ENCODE measurements at regions not wholly inside any gene's neighbourhood (a gene's known extent, or its start where the extent isn't known, plus 50 kb on each side); places are given as distances from the start of the nearest gene placed in this dataset.

DNA sequence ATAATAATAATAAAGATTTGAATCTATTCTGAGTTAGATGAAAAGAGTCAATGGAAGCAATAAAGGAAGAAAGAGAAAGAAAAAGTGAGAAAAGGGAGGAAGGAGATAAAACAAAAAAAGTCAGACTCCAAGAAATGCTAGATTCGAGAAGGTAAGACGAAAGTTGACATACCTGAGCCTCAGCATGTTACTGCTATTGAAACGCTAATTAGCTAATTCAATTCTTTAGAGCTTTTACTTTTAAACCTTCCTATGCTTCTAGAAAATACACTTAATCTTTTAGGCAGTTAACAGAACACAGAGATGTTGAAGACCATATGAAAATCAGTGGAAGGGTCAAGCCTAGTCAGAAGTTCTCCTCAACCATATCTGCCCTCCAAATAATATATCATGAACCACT is 337.2 kb upstream of the ROBO2 start:
- Histone ChIP-seq H3K27ac (no peak overlapping the region), H3K27me3 (replicated peaks) (no peaks in the 10 kb centered on the region), H3K36me3 (no peaks in the 10 kb centered on the region), H3K4me3 (no peak overlapping the region), H3K9me3 (replicated peaks) (no peaks in the 10 kb centered on the region), H3K4me1 (replicated peaks) (no peaks in the 10 kb centered on the region)
- no peak for DNase-seq (ENCODE audit: low read depth in 1 of 2, low spot score in 2 of 2)

DNA sequence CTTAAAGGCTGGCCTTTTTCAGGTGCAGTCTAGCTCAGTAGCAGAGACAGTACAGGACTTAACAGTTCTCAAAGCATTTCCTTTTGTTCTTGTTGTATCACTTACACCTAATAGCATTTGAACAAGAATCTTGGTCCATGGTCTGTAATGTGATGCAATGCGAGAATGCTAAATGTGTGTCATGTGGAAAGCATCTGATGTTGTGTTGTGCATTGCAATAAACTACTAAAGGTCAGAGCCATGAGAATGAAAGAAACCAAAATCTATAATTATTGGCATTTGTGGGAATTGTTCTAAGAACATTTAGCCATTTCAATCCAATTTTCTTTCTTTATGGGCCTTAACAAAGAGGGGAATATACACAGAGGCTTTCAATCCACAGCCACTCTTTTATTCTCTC is 324.5 kb upstream of the ROBO2 start:
- H3K9me3 ChIP-seq (replicated peaks) = no peaks in the 10 kb centered on the region
- no peak for DNase-seq (ENCODE audit: low read depth in 1 of 2, low spot score in 2 of 2)
- H3K36me3 ChIP-seq = no peaks in the 10 kb centered on the region
- H3K4me3 ChIP-seq = no peak overlapping the region
- no peaks in the 10 kb centered on the region for H3K27me3 ChIP-seq (replicated peaks)
- H3K27ac ChIP-seq = no peak overlapping the region
- no peaks in the 10 kb centered on the region for H3K4me1 ChIP-seq (replicated peaks)

DNA sequence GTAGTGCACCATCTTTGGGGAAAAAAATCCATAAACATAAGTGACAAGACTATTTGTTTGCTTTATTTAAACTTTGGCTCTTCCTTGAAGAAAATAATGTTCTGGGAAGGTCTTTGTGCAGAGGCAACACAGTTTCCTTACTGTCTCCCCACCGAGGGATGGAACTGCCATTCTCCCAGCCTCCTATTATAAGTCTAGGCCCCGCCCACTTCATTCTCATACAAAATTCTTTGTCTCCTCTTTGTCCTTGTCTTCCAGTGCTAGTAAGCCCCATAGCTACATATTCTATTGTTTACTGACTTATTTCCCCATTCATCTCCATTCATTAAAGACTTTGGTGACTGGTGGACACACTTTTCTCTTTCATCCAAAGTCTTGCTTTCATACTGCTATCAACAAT is 316.5 kb upstream of the ROBO2 start:
- Histone ChIP-seq H3K9me3 (replicated peaks) (no peaks in the 10 kb centered on the region), H3K4me1 (replicated peaks) (no peaks in the 10 kb centered on the region), H3K27me3 (replicated peaks) (no peaks in the 10 kb centered on the region), H3K27ac (no peak overlapping the region), H3K4me3 (no peak overlapping the region), H3K36me3 (no peaks in the 10 kb centered on the region)
- no peak for DNase-seq (ENCODE audit: low read depth in 1 of 2, low spot score in 2 of 2)

DNA sequence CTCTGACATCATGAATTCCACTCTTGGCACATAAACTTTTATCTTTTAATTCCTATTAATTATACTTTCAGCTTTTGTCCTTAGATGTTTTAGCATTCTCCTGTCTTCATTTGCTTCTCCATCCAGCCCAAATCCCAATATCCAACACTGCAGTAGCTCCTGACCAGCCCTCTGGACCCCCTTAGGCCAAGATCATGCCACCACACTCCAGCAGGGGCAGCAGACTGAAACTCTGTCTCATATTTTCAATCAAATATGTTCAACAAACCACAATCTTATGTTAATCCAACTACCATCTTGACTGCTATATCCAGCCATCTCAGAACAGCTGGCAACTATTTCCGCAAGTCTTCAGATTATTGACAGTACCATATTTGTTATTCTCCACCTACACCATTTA is 315.8 kb upstream of the ROBO2 start:
- no peak overlapping the region for H3K27ac ChIP-seq
- H3K27me3 ChIP-seq (replicated peaks) = no peaks in the 10 kb centered on the region
- DNase-seq (ENCODE audit: low read depth in 1 of 2, low spot score in 2 of 2) = no peak

DNA sequence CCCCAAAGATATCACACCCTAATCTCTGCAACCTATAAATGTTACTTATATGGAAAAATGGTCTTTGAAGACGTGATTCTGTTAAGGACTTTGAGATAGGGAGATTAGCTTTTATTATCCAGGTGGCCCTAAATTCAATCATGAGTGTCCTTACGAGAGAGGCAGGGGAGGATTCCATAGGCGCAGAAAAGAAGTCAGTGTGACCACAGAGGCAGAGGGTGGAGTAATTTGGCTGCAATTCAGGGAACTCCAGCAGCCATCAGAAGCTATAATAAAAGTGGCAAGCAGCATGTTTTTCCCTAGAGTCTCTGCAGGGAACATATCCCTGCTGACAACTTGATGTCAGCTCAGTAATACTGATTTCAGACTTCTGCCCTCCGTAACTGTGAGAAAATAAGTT is 315.2 kb upstream of the ROBO2 start:
- no peak for DNase-seq (ENCODE audit: low read depth in 1 of 2, low spot score in 2 of 2)
- Histone ChIP-seq H3K4me3 (no peak overlapping the region), H3K9me3 (replicated peaks) (no peaks in the 10 kb centered on the region), H3K36me3 (no peaks in the 10 kb centered on the region), H3K27ac (no peak overlapping the region), H3K4me1 (replicated peaks) (no peaks in the 10 kb centered on the region), H3K27me3 (replicated peaks) (no peaks in the 10 kb centered on the region)

More for the DNA sequence above, 315.8 kb upstream of the ROBO2 start:
- no peaks in the 10 kb centered on the region for H3K9me3 ChIP-seq (replicated peaks)
- H3K4me3 ChIP-seq = no peak overlapping the region
- H3K4me1 ChIP-seq (replicated peaks) = no peaks in the 10 kb centered on the region
- no peaks in the 10 kb centered on the region for H3K36me3 ChIP-seq

DNA sequence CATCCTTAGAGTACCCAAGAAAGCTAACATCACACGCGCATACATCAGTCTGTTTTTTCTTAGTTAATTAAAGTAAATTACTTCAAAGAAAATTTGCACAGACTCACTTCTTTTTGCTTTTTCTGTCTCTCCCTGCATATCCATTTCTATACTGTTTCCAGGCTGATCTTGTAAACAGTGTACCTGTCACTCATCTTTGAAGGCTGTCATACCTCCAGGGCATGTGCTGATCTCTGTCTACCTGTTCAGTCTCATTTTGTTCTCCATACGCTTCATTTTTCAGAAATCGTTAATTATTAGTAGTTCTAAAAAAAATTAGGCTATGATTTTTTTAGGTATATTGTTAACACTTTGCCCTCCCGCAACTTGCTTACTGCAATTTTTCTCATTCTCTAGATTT is 313.9 kb upstream of the ROBO2 start:
- DNase-seq (ENCODE audit: low read depth in 1 of 2, low spot score in 2 of 2) = no peak
- no peaks in the 10 kb centered on the region for H3K36me3 ChIP-seq

DNA sequence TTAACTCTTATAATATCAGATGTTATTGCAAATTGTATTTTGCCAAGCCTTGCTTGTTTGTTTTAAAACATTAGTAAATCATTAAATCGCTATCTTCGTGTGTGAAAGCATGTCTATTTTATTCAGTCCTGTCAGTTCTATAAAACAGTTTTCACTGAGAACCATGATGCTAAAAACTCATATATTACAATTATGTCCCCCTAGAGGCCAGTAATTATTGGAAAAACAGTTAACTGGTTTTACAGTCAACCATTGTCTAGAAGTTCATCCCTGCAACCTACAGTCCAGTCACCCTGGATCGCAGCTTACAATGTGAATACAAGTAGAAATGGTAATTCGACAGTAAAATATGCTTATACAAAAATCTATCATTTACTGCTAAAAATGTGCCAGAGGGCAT is 311.5 kb upstream of the ROBO2 start:
- Histone ChIP-seq H3K4me3 (no peak overlapping the region), H3K9me3 (replicated peaks) (no peaks in the 10 kb centered on the region), H3K27me3 (replicated peaks) (no peaks in the 10 kb centered on the region), H3K4me1 (replicated peaks) (no peaks in the 10 kb centered on the region), H3K36me3 (no peaks in the 10 kb centered on the region), H3K27ac (no peak overlapping the region)
- no peak for DNase-seq (ENCODE audit: low read depth in 1 of 2, low spot score in 2 of 2)

More for the DNA sequence above, 313.9 kb upstream of the ROBO2 start:
- H3K27ac ChIP-seq = no peak overlapping the region
- H3K4me3 ChIP-seq = no peak overlapping the region
- no peaks in the 10 kb centered on the region for H3K27me3 ChIP-seq (replicated peaks)
- H3K4me1 ChIP-seq (replicated peaks) = no peaks in the 10 kb centered on the region
- no peaks in the 10 kb centered on the region for H3K9me3 ChIP-seq (replicated peaks)

DNA sequence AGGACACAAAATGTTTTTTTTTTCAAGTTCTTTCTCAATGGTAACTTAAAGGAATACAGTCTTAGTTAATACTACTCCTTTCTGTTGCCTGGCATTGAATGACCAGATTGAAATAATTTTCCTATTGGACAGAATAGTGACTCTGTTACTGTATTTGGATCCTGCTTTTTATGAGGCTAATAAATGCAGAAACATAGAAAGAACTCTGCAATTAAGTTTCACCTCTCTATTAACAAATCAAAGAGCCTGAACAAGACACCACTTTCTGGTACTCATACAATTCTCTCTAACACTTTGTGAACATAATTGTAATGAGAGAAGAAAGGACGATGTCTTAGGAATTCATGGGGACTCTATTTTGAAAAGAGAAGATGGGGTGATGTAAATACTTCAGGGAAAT is 308.4 kb upstream of the ROBO2 start:
- no peaks in the 10 kb centered on the region for H3K36me3 ChIP-seq
- no peak overlapping the region for H3K27ac ChIP-seq
- no peaks in the 10 kb centered on the region for H3K27me3 ChIP-seq (replicated peaks)
- no peaks in the 10 kb centered on the region for H3K9me3 ChIP-seq (replicated peaks)
- H3K4me1 ChIP-seq (replicated peaks) = no peaks in the 10 kb centered on the region
- H3K4me3 ChIP-seq = no peak overlapping the region
- no peak for DNase-seq (ENCODE audit: low read depth in 1 of 2, low spot score in 2 of 2)

DNA sequence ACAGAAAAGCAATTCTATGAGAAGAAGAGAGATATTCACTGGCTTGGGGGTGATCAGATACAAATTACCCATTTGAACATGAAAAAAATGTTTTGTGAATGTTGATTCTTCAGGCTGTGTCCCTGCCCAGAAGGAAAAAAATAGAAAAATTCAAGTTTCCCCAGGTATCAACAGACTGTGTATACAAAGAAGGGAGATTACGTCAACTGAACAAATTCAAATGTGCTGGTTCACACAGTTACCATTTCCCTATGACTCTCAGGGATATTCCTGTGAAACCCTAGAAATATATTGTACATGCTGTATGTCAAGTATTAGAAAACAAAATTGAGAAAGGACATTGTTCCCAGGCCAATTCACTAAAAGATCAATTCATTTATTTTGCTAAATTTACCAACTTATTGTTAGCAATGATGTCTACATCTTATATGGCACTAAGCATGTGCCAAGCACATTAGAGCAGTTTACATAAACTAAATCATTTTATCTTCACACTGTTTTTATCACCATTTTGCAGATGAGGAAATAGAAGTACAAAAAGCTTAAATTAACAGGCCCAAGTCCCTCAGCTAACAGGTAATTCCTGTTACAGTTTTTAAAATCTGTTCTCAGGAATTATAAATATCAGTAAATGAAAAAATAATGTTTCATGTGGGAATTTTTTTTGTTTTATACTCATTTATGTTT is 306.7 kb upstream of the ROBO2 start:
- no peaks in the 10 kb centered on the region for H3K4me1 ChIP-seq (replicated peaks)
- H3K4me3 ChIP-seq = no peak overlapping the region
- DNase-seq (ENCODE audit: low read depth in 1 of 2, low spot score in 2 of 2) = no peak
- H3K27ac ChIP-seq = no peak overlapping the region
- no peaks in the 10 kb centered on the region for H3K36me3 ChIP-seq
- no peaks in the 10 kb centered on the region for H3K9me3 ChIP-seq (replicated peaks)
- H3K27me3 ChIP-seq (replicated peaks) = no peaks in the 10 kb centered on the region

DNA sequence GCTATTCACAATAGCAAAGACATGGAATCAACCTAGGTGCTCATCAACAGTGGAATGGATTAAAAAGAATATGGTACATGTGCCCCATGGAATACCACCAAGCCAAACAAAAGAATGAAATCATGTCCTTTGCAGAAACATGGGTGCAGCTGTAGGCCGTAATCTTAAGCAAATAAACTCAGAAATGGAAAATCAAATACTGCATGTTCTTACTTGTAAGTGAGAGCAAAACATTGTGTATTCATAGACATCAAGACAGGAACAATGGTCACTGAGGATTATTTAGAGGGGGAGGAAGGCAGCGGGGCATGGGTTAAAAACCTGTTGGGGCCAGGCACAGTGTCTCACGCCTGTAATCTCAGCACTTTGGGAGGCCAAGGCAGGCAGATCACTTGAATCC is 304.7 kb upstream of the ROBO2 start:
- DNase-seq (ENCODE audit: low read depth in 1 of 2, low spot score in 2 of 2) = no peak
- Histone ChIP-seq H3K27me3 (replicated peaks) (no peaks in the 10 kb centered on the region), H3K4me1 (replicated peaks) (no peaks in the 10 kb centered on the region), H3K27ac (no peak overlapping the region), H3K9me3 (replicated peaks) (no peaks in the 10 kb centered on the region), H3K4me3 (no peak overlapping the region), H3K36me3 (no peaks in the 10 kb centered on the region)

DNA sequence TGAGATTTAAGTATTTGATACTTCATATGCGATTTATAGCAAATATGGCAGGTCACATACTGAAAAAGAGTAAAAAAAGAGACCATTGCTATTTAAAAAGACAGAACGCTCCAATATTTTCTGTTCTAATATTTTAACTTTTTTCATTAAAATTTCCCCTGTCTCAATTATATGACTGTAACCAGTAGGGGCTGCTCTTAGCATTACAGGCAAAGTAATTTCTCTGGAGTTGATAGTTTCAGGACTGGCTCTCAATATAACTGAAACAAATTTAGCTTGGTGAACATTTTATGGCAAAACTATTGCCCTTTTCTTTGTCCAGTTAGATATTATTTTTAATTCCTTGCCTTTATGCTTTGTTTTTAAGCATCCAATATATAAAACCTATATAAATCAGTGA is 286.3 kb upstream of the ROBO2 start:
- no peak for DNase-seq (ENCODE audit: low read depth in 1 of 2, low spot score in 2 of 2)
- H3K36me3 ChIP-seq = no peaks in the 10 kb centered on the region
- H3K4me1 ChIP-seq (replicated peaks) = no peaks in the 10 kb centered on the region
- no peak overlapping the region for H3K4me3 ChIP-seq
- no peaks in the 10 kb centered on the region for H3K27me3 ChIP-seq (replicated peaks)
- H3K27ac ChIP-seq = no peak overlapping the region
- no peaks in the 10 kb centered on the region for H3K9me3 ChIP-seq (replicated peaks)

DNA sequence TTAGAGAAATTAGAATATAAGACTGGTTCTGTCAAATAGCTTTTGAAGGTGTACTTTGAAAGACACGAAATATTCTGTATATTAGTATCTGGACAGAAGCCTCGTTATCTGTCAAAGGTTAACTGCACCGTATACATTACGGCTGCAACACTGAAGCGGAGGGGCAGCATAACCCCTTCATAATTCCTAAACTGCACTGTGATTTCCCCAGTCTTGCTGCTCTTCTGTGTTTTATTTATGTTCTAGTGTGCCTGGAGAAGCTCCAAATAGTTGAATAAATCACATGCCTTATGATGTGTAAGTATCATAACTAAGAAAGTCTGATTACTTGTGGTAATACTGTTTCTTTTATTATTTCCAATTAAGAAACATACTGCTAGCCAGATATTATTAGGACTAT is 285.7 kb upstream of the ROBO2 start:
- no peaks in the 10 kb centered on the region for H3K27me3 ChIP-seq (replicated peaks)
- DNase-seq (ENCODE audit: low read depth in 1 of 2, low spot score in 2 of 2) = no peak
- no peaks in the 10 kb centered on the region for H3K36me3 ChIP-seq
- H3K4me3 ChIP-seq = no peak overlapping the region
- H3K9me3 ChIP-seq (replicated peaks) = no peaks in the 10 kb centered on the region
- H3K4me1 ChIP-seq (replicated peaks) = no peaks in the 10 kb centered on the region
- H3K27ac ChIP-seq = no peak overlapping the region

DNA sequence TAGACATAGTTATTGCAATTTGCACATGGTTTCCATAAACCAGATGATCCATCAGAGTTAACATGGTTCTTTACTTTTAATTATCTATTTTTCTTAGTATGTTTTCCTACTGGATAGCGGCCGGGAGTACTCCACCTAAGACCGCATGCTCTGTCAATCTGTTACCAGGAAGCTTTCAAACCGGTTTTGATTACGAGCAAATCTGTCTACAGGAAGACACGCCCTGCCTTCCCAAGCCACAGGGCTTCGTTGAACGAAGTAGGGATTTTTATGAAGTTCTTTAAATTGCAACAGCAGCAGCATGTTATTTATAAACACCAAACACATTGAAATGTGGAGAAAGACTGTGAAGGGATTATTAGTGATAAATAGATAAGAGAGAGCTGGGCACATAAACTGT is 283.3 kb upstream of the ROBO2 start:
- no peaks in the 10 kb centered on the region for H3K4me1 ChIP-seq (replicated peaks)

DNA sequence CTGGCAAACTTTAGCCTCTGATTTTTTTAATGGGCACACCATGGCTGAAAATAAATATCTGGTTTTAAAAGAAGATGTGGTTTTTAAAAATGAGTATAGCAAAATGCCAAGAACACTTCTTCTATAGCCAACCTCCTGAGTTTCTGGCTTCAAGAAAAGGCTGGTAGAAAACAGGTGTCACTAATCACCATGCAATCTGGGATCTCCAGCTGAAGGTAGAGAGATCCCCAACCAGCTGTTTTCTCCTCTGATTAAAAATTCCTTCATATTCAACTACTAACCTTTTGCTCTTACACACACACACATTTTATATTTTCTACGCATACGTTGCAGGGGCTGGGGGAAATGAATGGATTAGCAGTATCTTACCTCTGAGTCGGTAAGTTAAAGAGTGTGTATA is 279.6 kb upstream of the ROBO2 start:
- Histone ChIP-seq H3K36me3 (no peaks in the 10 kb centered on the region), H3K4me1 (replicated peaks) (no peaks in the 10 kb centered on the region), H3K9me3 (replicated peaks) (no peaks in the 10 kb centered on the region), H3K4me3 (no peak overlapping the region), H3K27me3 (replicated peaks) (no peaks in the 10 kb centered on the region), H3K27ac (no peak overlapping the region)
- DNase-seq (ENCODE audit: low read depth in 1 of 2, low spot score in 2 of 2) = no peak

More for the DNA sequence above, 283.3 kb upstream of the ROBO2 start:
- Histone ChIP-seq H3K27ac (no peak overlapping the region), H3K4me3 (no peak overlapping the region), H3K27me3 (replicated peaks) (no peaks in the 10 kb centered on the region), H3K9me3 (replicated peaks) (no peaks in the 10 kb centered on the region), H3K36me3 (no peaks in the 10 kb centered on the region)
- no peak for DNase-seq (ENCODE audit: low read depth in 1 of 2, low spot score in 2 of 2)

DNA sequence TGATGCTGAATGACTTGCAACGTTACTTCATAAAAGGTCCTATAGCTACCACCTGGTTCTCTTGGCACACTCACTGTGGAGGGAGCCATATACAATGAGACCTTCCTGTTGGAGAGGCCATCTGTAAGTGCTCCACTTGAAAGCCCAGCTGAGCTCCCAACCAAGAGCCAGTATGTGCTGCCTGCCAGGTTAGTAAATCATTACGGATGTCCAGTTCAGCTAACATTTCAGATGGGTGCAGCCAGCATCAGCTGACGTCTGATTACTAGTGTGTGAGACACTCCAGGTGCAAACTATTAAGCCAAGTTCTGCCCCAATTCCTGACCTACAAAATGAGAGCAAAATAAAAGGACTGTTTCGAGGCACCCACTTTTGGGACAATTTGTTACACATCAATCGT is 274.4 kb upstream of the ROBO2 start:
- Histone ChIP-seq H3K4me3 (no peak overlapping the region), H3K27ac (no peak overlapping the region), H3K4me1 (replicated peaks) (no peaks in the 10 kb centered on the region), H3K27me3 (replicated peaks) (no peaks in the 10 kb centered on the region), H3K36me3 (no peaks in the 10 kb centered on the region), H3K9me3 (replicated peaks) (no peaks in the 10 kb centered on the region)
- no peak for DNase-seq (ENCODE audit: low read depth in 1 of 2, low spot score in 2 of 2)

All from SJSA1 (cell line).